Lower leg skin (tissue), 4 donors: ENCODE measurements at regions not wholly inside any gene's neighbourhood (a gene's known extent, or its start where the extent isn't known, plus 50 kb on each side); places are given as distances from the start of the nearest gene placed in this dataset.
"Not testable (repeated sequence)": the region's sequence is repeated elsewhere in the genome, so short reads cannot be mapped to it uniquely, and the experiment has no call there.

ENCODE experiments used
- DNase-seq, 2 donors: peaks; one replicate each; pipeline ENCODE4 v3.0.0-alpha.2; 2019; ENCODE audit warnings: low spot score in 2 of 2
- H3K4me3 ChIP-seq: fragments of 200-600 bp; sonication (generic); 2 replicates; pipeline ENCODE4 v1.5.1; 2017; ENCODE audit warnings: mild to moderate bottlenecking, low read depth; ENCODE audit not compliant: poor library complexity, severe bottlenecking
- CTCF ChIP-seq, 3 donors: fragments of 450-650 bp; IDR thresholded peaks; one replicate each; pipeline ENCODE4 v1.5.1; 2016; ENCODE audit warnings: antibody characterized with exemption in 3 of 3, mild to moderate bottlenecking in 3 of 3, moderate library complexity in 2 of 3
- POLR2A ChIP-seq, 2 donors: fragments of 450-650 bp; IDR thresholded peaks; one replicate each; pipeline ENCODE4 v1.6.1; 2016 to 2017; ENCODE audit warnings: antibody characterized with exemption in 2 of 2, mild to moderate bottlenecking in 1 of 2, moderate library complexity in 1 of 2
- WGBS, 2 donors: methylation state at CpG; one replicate each; pipeline ENCODE4 v1.1.5; 2018; 5-methylcytosine and 5-hydroxymethylcytosine counted together
- intact Hi-C: fragments of 100-400 bp; cut with DNase I; formaldehyde crosslinking; loops from one replicate; pipeline ENCODE4 v1.15.0; 2023; ENCODE audit warnings: low total_unique reads

- H3K4me3 ChIP-seq, result no peak overlapping the region
- 86% methylated on average over 3 of the region's 3 CpGs for WGBS, 2 donors
- intact Hi-C loops, result no loop called here
- TF ChIP-seq POLR2A (IDR thresholded peaks at IDR 0.05), result no peak
- TF ChIP-seq CTCF (IDR thresholded peaks at IDR 0.05), result no peak
- no peak for DNase-seq
Observed at GRCh38 chr2:160828076-160828475, 332.2 kb upstream of the TANK start.

- intact Hi-C loops, H3K4me3 ChIP-seq, DNase-seq: not testable (repeated sequence)
- WGBS, 2 donors, result 94 to 97% methylated on average over 5 of the region's 5 CpGs
Observed at GRCh38 chr2:160832381-160832780, 327.8 kb upstream of the TANK start.

GRCh38 chr2:160835166-160835565 is 325.1 kb upstream of the TANK start:
- 51 to 70% methylated on average over 2 of the region's 2 CpGs for WGBS, 2 donors
- DNase-seq, result no peak
- intact Hi-C loops, result no loop called here
- TF ChIP-seq POLR2A (IDR thresholded peaks at IDR 0.05), result no peak
- TF ChIP-seq CTCF (IDR thresholded peaks at IDR 0.05), result no peak
- no peak overlapping the region for H3K4me3 ChIP-seq

- no peak for DNase-seq
- 5 to 19% methylated on average over 1 of the region's 1 CpG for WGBS, 2 donors
- H3K4me3 ChIP-seq, result no peak overlapping the region
- TF ChIP-seq POLR2A (IDR thresholded peaks at IDR 0.05) (no peak), CTCF (IDR thresholded peaks at IDR 0.05) (no peak)
- intact Hi-C loops, result no loop called here
Observed at GRCh38 chr2:160836755-160837154, 323.5 kb upstream of the TANK start.

GRCh38 chr2:160837416-160837815 is 322.8 kb upstream of the TANK start:
- intact Hi-C loops, result no loop called here
- no peak overlapping the region for H3K4me3 ChIP-seq
- no peak for TF ChIP-seq CTCF (IDR thresholded peaks at IDR 0.05)
- TF ChIP-seq POLR2A (IDR thresholded peaks at IDR 0.05), result no peak
- DNase-seq, result no peak

- WGBS, 2 donors, result 88 to 95% methylated on average over 1 of the region's 1 CpG
- DNase-seq, result no peak
- intact Hi-C loops, result no loop called here
- no peak overlapping the region for H3K4me3 ChIP-seq
- TF ChIP-seq POLR2A (IDR thresholded peaks at IDR 0.05) (no peak), CTCF (IDR thresholded peaks at IDR 0.05) (no peak)
Observed at GRCh38 chr2:160838147-160838546, 322.1 kb upstream of the TANK start.
